IMR-90 (cell line): ENCODE measurements at regions not wholly inside any gene's neighbourhood (a gene's known extent, or its start where the extent isn't known, plus 50 kb on each side); places are given as distances from the start of the nearest gene placed in this dataset.

ENCODE experiments used
- RCOR1 ChIP-seq: IDR thresholded peaks from 2 replicates; pipeline ENCODE4 v1.6.1; 2012; ENCODE audit warnings: mild to moderate bottlenecking, low read length, improper control_type of control experiment; ENCODE audit not compliant: insufficient replicate concordance
- SMC3 ChIP-seq: fragments of 150-350 bp; IDR thresholded peaks from 2 replicates; pipeline ENCODE4 v1.6.1; 2016; ENCODE audit warnings: low read depth, mild to moderate bottlenecking, antibody characterized with exemption, low read length, moderate library complexity
- TF ChIP-seq, protein P1 (sequence below): conservative IDR thresholded peaks from 2 replicates; pipeline ENCODE4 v1.5.1; 2012; ENCODE audit warnings: mild to moderate bottlenecking, low read depth, low read length, improper control_type of control experiment

GRCh38 chr6:94494500-94494899 lies 1075.1 kb upstream of the EPHA7 start:
- TF ChIP-seq, protein P1, sequence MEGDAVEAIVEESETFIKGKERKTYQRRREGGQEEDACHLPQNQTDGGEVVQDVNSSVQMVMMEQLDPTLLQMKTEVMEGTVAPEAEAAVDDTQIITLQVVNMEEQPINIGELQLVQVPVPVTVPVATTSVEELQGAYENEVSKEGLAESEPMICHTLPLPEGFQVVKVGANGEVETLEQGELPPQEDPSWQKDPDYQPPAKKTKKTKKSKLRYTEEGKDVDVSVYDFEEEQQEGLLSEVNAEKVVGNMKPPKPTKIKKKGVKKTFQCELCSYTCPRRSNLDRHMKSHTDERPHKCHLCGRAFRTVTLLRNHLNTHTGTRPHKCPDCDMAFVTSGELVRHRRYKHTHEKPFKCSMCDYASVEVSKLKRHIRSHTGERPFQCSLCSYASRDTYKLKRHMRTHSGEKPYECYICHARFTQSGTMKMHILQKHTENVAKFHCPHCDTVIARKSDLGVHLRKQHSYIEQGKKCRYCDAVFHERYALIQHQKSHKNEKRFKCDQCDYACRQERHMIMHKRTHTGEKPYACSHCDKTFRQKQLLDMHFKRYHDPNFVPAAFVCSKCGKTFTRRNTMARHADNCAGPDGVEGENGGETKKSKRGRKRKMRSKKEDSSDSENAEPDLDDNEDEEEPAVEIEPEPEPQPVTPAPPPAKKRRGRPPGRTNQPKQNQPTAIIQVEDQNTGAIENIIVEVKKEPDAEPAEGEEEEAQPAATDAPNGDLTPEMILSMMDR = no peak
- TF ChIP-seq SMC3 = no peak
- TF ChIP-seq RCOR1 = no peak
